Suppressor macrophage treated with lipopolysaccharide for 1 hour (primary cell): ENCODE measurements at regions not wholly inside any gene's neighbourhood (a gene's known extent, or its start where the extent isn't known, plus 50 kb on each side); places are given as distances from the start of the nearest gene placed in this dataset.
"Not testable (repeated sequence)": the region's sequence is repeated elsewhere in the genome, so short reads cannot be mapped to it uniquely, and the experiment has no call there.

ENCODE experiments used
- DNase-seq, 3 donors: peaks; one replicate each; pipeline ENCODE4 v3.0.0-alpha.2; 2020 to 2022

GRCh38 chrX:93468075-93468474, 205.3 kb downstream of the NAP1L3 start:
- DNase-seq = no peak

GRCh38 chrX:93466383-93466782, 207.0 kb downstream of the NAP1L3 start:
- DNase-seq = no peak

GRCh38 chrX:93461060-93461459, 212.3 kb downstream of the NAP1L3 start:
- no peak for DNase-seq

- no peak for DNase-seq
Observed at GRCh38 chrX:93454509-93454908, 218.9 kb downstream of the NAP1L3 start.

- DNase-seq = not testable (repeated sequence)
Observed at GRCh38 chrX:93434721-93435120, 238.7 kb downstream of the NAP1L3 start.

- DNase-seq = no peak
Observed at GRCh38 chrX:93428497-93428896, 244.9 kb downstream of the NAP1L3 start.

- DNase-seq = peak; percentile 5 to 18 (median 8)
Observed at GRCh38 chrX:93422693-93423092, 250.7 kb downstream of the NAP1L3 start.

- DNase-seq = no peak
Observed at GRCh38 chrX:93420525-93421082, 252.8 kb downstream of the NAP1L3 start.

- no peak for DNase-seq
Observed at GRCh38 chrX:93420090-93420489, 253.3 kb downstream of the NAP1L3 start.

- no peak for DNase-seq
Observed at GRCh38 chrX:93419642-93420041, 253.7 kb downstream of the NAP1L3 start.

- DNase-seq = no peak
Observed at GRCh38 chrX:93404121-93404520, 269.3 kb downstream of the NAP1L3 start.

GRCh38 chrX:93354651-93355050, 318.7 kb downstream of the NAP1L3 start:
- DNase-seq = no peak

- DNase-seq = no peak
Observed at GRCh38 chrX:93346309-93346708, 327.1 kb downstream of the NAP1L3 start.

- not testable (repeated sequence) for DNase-seq
Observed at GRCh38 chrX:93344287-93344686, 329.1 kb downstream of the NAP1L3 start.

GRCh38 chrX:93332329-93332728, 341.0 kb downstream of the NAP1L3 start:
- DNase-seq = no peak

GRCh38 chrX:93322110-93322509, 351.3 kb downstream of the NAP1L3 start:
- DNase-seq = no peak

GRCh38 chrX:93319609-93320008, 353.8 kb downstream of the NAP1L3 start:
- DNase-seq = no peak
